HEK293T (cell line): ENCODE measurements at regions not wholly inside any gene's neighbourhood (a gene's known extent, or its start where the extent isn't known, plus 50 kb on each side); places are given as distances from the start of the nearest gene placed in this dataset.

Source experiments
- CTCF ChIA-PET: fragments of 350-600 bp; formaldehyde crosslinking; extraction: SDS; loops from one replicate; lab custom pipeline; 2021; ENCODE audit warnings: antibody characterized with exemption, inconsistent platforms; lab: Yijun Ruan, JAX
- POLR2A ChIA-PET: fragments of 350-600 bp; formaldehyde crosslinking; extraction: SDS; loops from one replicate; lab custom pipeline; 2020; ENCODE audit warnings: antibody characterized with exemption, inconsistent platforms; lab: Yijun Ruan, JAX
- DNase-seq: peaks from one replicate; pipeline ENCODE4 v3.0.0; 2012; ENCODE audit warnings: mixed read lengths; ENCODE audit errors: extremely low spot score
- ARNT ChIP-seq: fragments of 450-650 bp; IDR thresholded peaks from 2 replicates; pipeline ENCODE4 v1.6.1; 2017; ENCODE audit warnings: mild to moderate bottlenecking
- BHLHE40 ChIP-seq: fragments of 450-650 bp; IDR thresholded peaks from 2 replicates; pipeline ENCODE4 v1.6.1; 2016; ENCODE audit warnings: mild to moderate bottlenecking, moderate library complexity, borderline replicate concordance
- CTBP1 ChIP-seq: fragments of 450-650 bp; IDR thresholded peaks from 2 replicates; pipeline ENCODE4 v1.6.1; 2016; ENCODE audit warnings: borderline replicate concordance
- ELF4 ChIP-seq: fragments of 450-650 bp; IDR thresholded peaks from 2 replicates; pipeline ENCODE4 v1.6.1; 2017; ENCODE audit warnings: antibody characterized with exemption
- FOXA1 ChIP-seq: fragments of 450-650 bp; IDR thresholded peaks from 2 replicates; pipeline ENCODE4 v1.6.1; 2016; ENCODE audit warnings: mild to moderate bottlenecking
- FOXK2 ChIP-seq: fragments of 450-650 bp; IDR thresholded peaks from 2 replicates; pipeline ENCODE4 v1.6.1; 2016; ENCODE audit warnings: mild to moderate bottlenecking
- FOXM1 ChIP-seq: fragments of 450-650 bp; IDR thresholded peaks from 2 replicates; pipeline ENCODE4 v1.6.1; 2017; ENCODE audit warnings: mild to moderate bottlenecking, borderline replicate concordance
- HDGF ChIP-seq: fragments of 450-650 bp; IDR thresholded peaks from 2 replicates; pipeline ENCODE4 v1.6.1; 2017; ENCODE audit warnings: antibody characterized with exemption, borderline replicate concordance
- L3MBTL2 ChIP-seq: fragments of 450-650 bp; conservative IDR thresholded peaks from 2 replicates; pipeline ENCODE4 v1.6.1; 2016; ENCODE audit warnings: mild to moderate bottlenecking
- LEF1 ChIP-seq: fragments of 450-650 bp; IDR thresholded peaks from 2 replicates; pipeline ENCODE4 v1.6.1; 2017; ENCODE audit warnings: mild to moderate bottlenecking, borderline replicate concordance
- NFRKB ChIP-seq: fragments of 450-650 bp; IDR thresholded peaks from 2 replicates; pipeline ENCODE4 v1.6.1; 2016; ENCODE audit warnings: mild to moderate bottlenecking, moderate library complexity
- SP1 ChIP-seq: fragments of 450-650 bp; IDR thresholded peaks from 2 replicates; pipeline ENCODE4 v1.6.1; 2017
- SUZ12 ChIP-seq: fragments of 450-650 bp; IDR thresholded peaks from 2 replicates; pipeline ENCODE4 v1.6.1; 2016; ENCODE audit warnings: mild to moderate bottlenecking
- TARDBP ChIP-seq: fragments of 450-650 bp; IDR thresholded peaks from 2 replicates; pipeline ENCODE4 v1.6.1; 2016
- ZNF384 ChIP-seq: fragments of 450-650 bp; IDR thresholded peaks from 2 replicates; pipeline ENCODE4 v1.6.1; 2016
- TF ChIP-seq, protein P1 (sequence below): fragments of 450-650 bp; IDR thresholded peaks from 2 replicates; pipeline ENCODE4 v1.6.1; 2016

DNA sequence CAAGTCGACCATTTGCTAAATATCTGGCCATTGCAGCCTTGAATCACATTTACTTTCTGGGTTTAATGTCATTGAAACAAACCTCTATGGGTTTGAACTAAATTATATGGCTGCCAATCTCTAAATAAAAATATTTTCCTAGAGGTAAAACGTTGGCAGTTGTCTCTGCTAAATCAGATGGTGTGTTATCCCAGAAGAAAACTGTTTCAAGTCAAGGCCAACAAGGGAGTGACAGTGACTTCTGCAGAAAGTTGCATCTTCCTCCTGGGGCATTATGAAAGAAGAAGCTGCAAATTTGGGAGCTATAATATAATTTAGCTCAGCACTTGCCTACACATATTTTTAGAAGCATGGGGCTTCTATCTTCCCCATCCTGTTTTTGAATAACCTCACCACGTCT, 116.2 kb downstream of the TTC8 start:
- DNase-seq, result no peak
- POLR2A ChIA-PET, result no interaction called here
- CTCF ChIA-PET, result no interaction called here
- TF ChIP-seq FOXK2, result no peak
- no peak for TF ChIP-seq TARDBP
- TF ChIP-seq SP1, result no peak
- no peak for TF ChIP-seq LEF1
- TF ChIP-seq ZNF384, result no peak
- no peak for TF ChIP-seq ARNT
- no peak for TF ChIP-seq NFRKB
- TF ChIP-seq CTBP1, result no peak
- TF ChIP-seq BHLHE40, result no peak
- no peak for TF ChIP-seq SUZ12
- TF ChIP-seq FOXM1, result no peak
- TF ChIP-seq L3MBTL2, result no peak
- no peak for TF ChIP-seq ELF4

DNA sequence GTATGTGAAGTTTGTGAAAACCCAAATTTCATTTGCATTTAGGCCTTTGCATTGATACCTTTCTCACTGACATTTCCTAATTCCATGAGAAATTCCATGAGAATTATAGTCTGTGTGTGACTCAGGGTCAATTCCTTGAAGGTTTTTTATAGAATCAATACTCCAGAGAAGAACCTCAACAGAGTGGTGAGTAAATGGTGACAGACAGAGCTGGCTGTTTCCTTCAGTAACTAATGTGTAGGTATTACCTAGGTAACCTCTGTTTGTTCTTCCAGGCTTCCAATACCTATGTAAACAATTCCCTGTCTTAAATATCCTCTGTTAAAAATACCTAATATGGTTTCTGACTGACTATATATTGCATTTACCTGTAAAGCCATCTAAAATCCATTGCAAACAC, 117.0 kb downstream of the TTC8 start:
- TF ChIP-seq TARDBP, result no peak
- TF ChIP-seq FOXM1, result no peak
- no peak for TF ChIP-seq ARNT
- TF ChIP-seq LEF1, result no peak
- POLR2A ChIA-PET, result no interaction called here
- no peak for DNase-seq
- CTCF ChIA-PET, result no interaction called here

GRCh38 chr14:88947646-88948598, 123.5 kb downstream of the TTC8 start:
- TF ChIP-seq ZNF384 (no peak), BHLHE40 (no peak), LEF1 (no peak), L3MBTL2 (no peak), CTBP1 (no peak), FOXK2 (no peak)
- TF ChIP-seq, protein P1, sequence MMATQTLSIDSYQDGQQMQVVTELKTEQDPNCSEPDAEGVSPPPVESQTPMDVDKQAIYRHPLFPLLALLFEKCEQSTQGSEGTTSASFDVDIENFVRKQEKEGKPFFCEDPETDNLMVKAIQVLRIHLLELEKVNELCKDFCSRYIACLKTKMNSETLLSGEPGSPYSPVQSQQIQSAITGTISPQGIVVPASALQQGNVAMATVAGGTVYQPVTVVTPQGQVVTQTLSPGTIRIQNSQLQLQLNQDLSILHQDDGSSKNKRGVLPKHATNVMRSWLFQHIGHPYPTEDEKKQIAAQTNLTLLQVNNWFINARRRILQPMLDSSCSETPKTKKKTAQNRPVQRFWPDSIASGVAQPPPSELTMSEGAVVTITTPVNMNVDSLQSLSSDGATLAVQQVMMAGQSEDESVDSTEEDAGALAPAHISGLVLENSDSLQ, result no peak
- ChIA-PET POLR2A (no interaction called here), CTCF (no interaction called here)
- DNase-seq, result no peak

DNA sequence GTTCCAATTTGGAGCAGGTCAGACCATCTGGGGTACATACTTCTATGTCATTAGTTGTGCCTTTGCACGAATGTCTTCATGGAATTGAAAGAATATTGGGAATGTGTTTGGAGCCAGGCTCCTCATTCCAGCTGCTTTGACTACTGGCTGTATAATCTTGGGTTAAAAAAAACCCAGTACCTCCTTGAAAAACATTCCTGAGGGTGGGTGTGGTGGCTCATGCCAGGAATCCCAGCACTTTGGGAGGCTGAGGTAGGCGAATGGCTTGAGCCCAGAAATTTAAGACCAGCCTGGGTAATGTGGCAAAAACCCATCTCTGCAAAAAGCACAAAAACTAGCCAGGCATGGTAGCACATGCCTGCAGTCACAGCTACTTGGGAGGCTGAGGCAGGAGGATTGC, 125.6 kb downstream of the TTC8 start:
- ChIA-PET POLR2A (no interaction called here), CTCF (no interaction called here)
- TF ChIP-seq FOXM1, result no peak

GRCh38 chr14:88951370-88951769, 126.9 kb downstream of the TTC8 start:
- DNase-seq, result no peak
- TF ChIP-seq FOXA1, result no peak
- TF ChIP-seq CTBP1, result no peak
- TF ChIP-seq LEF1, result no peak
- no peak for TF ChIP-seq ELF4
- no peak for TF ChIP-seq ZNF384
- no peak for TF ChIP-seq L3MBTL2
- no peak for TF ChIP-seq BHLHE40
- TF ChIP-seq FOXK2, result no peak
- TF ChIP-seq FOXM1, result no peak
- TF ChIP-seq, protein P1, result no peak
- no peak for TF ChIP-seq TARDBP
- TF ChIP-seq SUZ12, result no peak
- no peak for TF ChIP-seq NFRKB
- TF ChIP-seq SP1, result no peak
- ChIA-PET CTCF (interaction anchor here (0.5 kb wide), 1 partner anchor 969 kb away, joined by 3 read pairs; no protein-coding TSS in a partner anchor), POLR2A (no interaction called here)

More for the DNA sequence above, 125.6 kb downstream of the TTC8 start:
- no peak for DNase-seq

DNA sequence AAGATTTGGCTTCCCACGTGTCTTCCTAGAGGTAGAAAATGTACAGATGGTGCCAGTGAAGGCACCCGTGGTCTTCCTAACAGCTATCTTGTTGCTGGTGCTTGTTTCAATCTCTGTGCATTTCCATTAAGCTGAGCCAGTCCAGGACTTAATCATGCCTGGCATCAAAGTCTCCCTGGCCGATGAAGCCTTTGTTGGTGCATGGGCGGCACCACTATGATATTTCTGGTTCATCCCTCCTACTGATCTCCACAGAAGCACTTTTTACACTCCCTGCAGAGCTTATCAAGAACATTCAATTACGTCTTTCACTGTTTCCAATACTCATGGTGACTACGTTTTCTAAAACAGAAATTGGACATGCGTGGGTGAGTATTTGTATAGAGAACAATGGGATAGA, 128.4 kb downstream of the TTC8 start:
- no peak for DNase-seq
- TF ChIP-seq HDGF, result no peak
- no peak for TF ChIP-seq TARDBP
- TF ChIP-seq, protein P1, result no peak
- TF ChIP-seq FOXM1, result no peak
- TF ChIP-seq SP1, result no peak
- TF ChIP-seq BHLHE40, result no peak
- no peak for TF ChIP-seq ELF4
- TF ChIP-seq CTBP1, result no peak
- no peak for TF ChIP-seq ARNT
- no peak for TF ChIP-seq SUZ12
- no peak for TF ChIP-seq LEF1
- no peak for TF ChIP-seq ZNF384
- TF ChIP-seq FOXK2, result no peak
- no peak for TF ChIP-seq NFRKB
- TF ChIP-seq FOXA1, result no peak
- TF ChIP-seq L3MBTL2, result no peak
- ChIA-PET CTCF (no interaction called here), POLR2A (no interaction called here)
